GM23338 (cell line): ENCODE measurements at regions not wholly inside any gene's neighbourhood (a gene's known extent, or its start where the extent isn't known, plus 50 kb on each side); places are given as distances from the start of the nearest gene placed in this dataset.

ENCODE experiments used
- ATAC-seq: fragments of 200-7000 bp; cut with Tn5 transposase; 3 replicates; pipeline ENCODE4 v1.9.1; 2020
- DNase-seq: peaks from one replicate; pipeline ENCODE4 v3.0.0-alpha.2; 2015; ENCODE audit warnings: low spot score
- H2AFZ ChIP-seq: fragments of 200-600 bp; sonication (generic); 2 replicates; pipeline ENCODE4 v1.8.0; 2016; ENCODE audit warnings: antibody characterized with exemption, mild to moderate bottlenecking, moderate library complexity
- H3F3A ChIP-seq: fragments of 200-600 bp; sonication (generic); replicated peaks from 2 replicates; pipeline ENCODE4 v1.8.0; 2017; ENCODE audit warnings: antibody characterized with exemption, mixed run types, low read depth
- H3K27ac ChIP-seq: fragments of 200-600 bp; sonication (generic); 2 replicates; pipeline ENCODE4 v1.6.1; 2016; ENCODE audit warnings: low read depth
- H3K27me3 ChIP-seq: fragments of 200-600 bp; sonication (generic); 2 replicates; pipeline ENCODE4 v1.8.0; 2016; ENCODE audit warnings: mild to moderate bottlenecking, mixed run types, moderate library complexity; ENCODE audit not compliant: insufficient read depth
- H3K36me3 ChIP-seq: fragments of 200-600 bp; sonication (generic); 2 replicates; pipeline ENCODE4 v1.8.0; 2016; ENCODE audit warnings: mild to moderate bottlenecking; ENCODE audit not compliant: insufficient read depth
- H3K4me1 ChIP-seq: fragments of 200-600 bp; sonication (generic); 2 replicates; pipeline ENCODE4 v1.8.0; 2016; ENCODE audit warnings: mild to moderate bottlenecking, moderate library complexity; ENCODE audit not compliant: insufficient read depth
- H3K4me2 ChIP-seq: fragments of 200-600 bp; sonication (generic); 2 replicates; pipeline ENCODE4 v1.7.1; 2017; ENCODE audit warnings: mixed run types
- H3K4me3 ChIP-seq: fragments of 200-600 bp; sonication (generic); 2 replicates; pipeline ENCODE4 v1.6.1; 2016; ENCODE audit warnings: mixed run types
- H3K79me2 ChIP-seq: fragments of 200-600 bp; sonication (generic); replicated peaks from 2 replicates; pipeline ENCODE4 v1.8.0; 2017; ENCODE audit warnings: mild to moderate bottlenecking; ENCODE audit not compliant: insufficient read depth
- H3K9me2 ChIP-seq: fragments of 200-600 bp; sonication (generic); 2 replicates; pipeline ENCODE4 v1.8.0; 2017; ENCODE audit not compliant: insufficient read depth
- H4K20me1 ChIP-seq: fragments of 200-600 bp; sonication (generic); replicated peaks from 2 replicates; pipeline ENCODE4 v1.8.0; 2017; ENCODE audit warnings: mild to moderate bottlenecking; ENCODE audit not compliant: insufficient read depth
- H3K27ac Mint-ChIP-seq: 2 replicates; pipeline ENCODE4 v1.8.0; 2020; ENCODE audit warnings: inconsistent platforms, mild to moderate bottlenecking, moderate library complexity, mixed read lengths
- H3K27me3 Mint-ChIP-seq: 3 replicates; pipeline ENCODE4 v1.8.0; 2022; ENCODE audit warnings: low read depth, mild to moderate bottlenecking, moderate library complexity, mixed read lengths, inconsistent platforms; ENCODE audit not compliant: insufficient read depth, poor library complexity
- H3K36me3 Mint-ChIP-seq: 3 replicates; pipeline ENCODE4 v1.8.0; 2021; ENCODE audit warnings: low read depth, mild to moderate bottlenecking, inconsistent platforms, moderate library complexity, mixed read lengths
- H3K4me1 Mint-ChIP-seq: 3 replicates; pipeline ENCODE4 v1.8.0; 2020; ENCODE audit warnings: mild to moderate bottlenecking, inconsistent platforms, mixed read lengths
- H3K4me3 Mint-ChIP-seq: 3 replicates; pipeline ENCODE4 v1.8.0; 2021; ENCODE audit warnings: moderate library complexity, mild to moderate bottlenecking, inconsistent platforms, mixed read lengths
- H3K9me3 Mint-ChIP-seq: 3 replicates; pipeline ENCODE4 v1.8.0; 2020; ENCODE audit warnings: moderate library complexity, mild to moderate bottlenecking, inconsistent platforms, mixed read lengths
- CREB1 ChIP-seq: fragments of 250-450 bp; sonication (Bioruptor Pico); IDR thresholded peaks from 2 replicates; pipeline ENCODE4 v1.5.0; 2020; ENCODE audit warnings: low read depth, mild to moderate bottlenecking, moderate library complexity
- EZH2 ChIP-seq: fragments of 200-600 bp; sonication (generic); IDR thresholded peaks from one replicate; pipeline ENCODE4 v1.8.0; 2017; ENCODE audit warnings: antibody characterized with exemption, mild to moderate bottlenecking, low read depth; ENCODE audit not compliant: unreplicated experiment
- POLR2AphosphoS5 ChIP-seq: IDR thresholded peaks from 2 replicates; pipeline ENCODE4 v1.6.1; 2016; ENCODE audit warnings: antibody characterized with exemption, low read depth
- REST ChIP-seq: IDR thresholded peaks from one replicate; pipeline ENCODE4 v1.6.1; 2018; ENCODE audit warnings: antibody characterized with exemption; ENCODE audit not compliant: unreplicated experiment
- ZNF462 ChIP-seq: fragments of 250-450 bp; sonication (Bioruptor Pico); IDR thresholded peaks from 2 replicates; pipeline ENCODE4 v1.5.0; 2020; ENCODE audit warnings: mild to moderate bottlenecking, moderate library complexity

GRCh38 chr12:46603776-46604456 is 221.9 kb downstream of the SLC38A4 start:
- Histone ChIP-seq H3K79me2 (no peaks in the 10 kb centered on the region), H2AFZ (no peak overlapping the region), H3K27ac (no peak overlapping the region), H3K4me3 (no peak overlapping the region), H3K4me1 (no peaks in the 10 kb centered on the region), H3K9me2 (peaks cover 10% of the 10 kb centered on the region; the same call in 1 of the 2 replicates), H3K4me2 (no peak overlapping the region), H3F3A (no peaks in the 10 kb centered on the region), H3K27me3 (no peaks in the 10 kb centered on the region), H4K20me1 (no peaks in the 10 kb centered on the region; the same call in 1 of the 2 replicates), H3K36me3 (no peaks in the 10 kb centered on the region)
- no peak for TF ChIP-seq EZH2
- Mint-ChIP-seq H3K27me3 (peaks cover 2% of the 10 kb centered on the region), H3K9me3 (no peaks in the 10 kb centered on the region; the same call in 1 of the 3 replicates), H3K4me1 (peaks cover 2% of the 10 kb centered on the region; the same call in 2 of the 3 replicates), H3K36me3 (peaks cover 5% of the 10 kb centered on the region; the same call in 1 of the 3 replicates), H3K4me3 (no peak overlapping the region), H3K27ac (no peak overlapping the region)
- DNase-seq (no peak), ATAC-seq (no peak)

DNA sequence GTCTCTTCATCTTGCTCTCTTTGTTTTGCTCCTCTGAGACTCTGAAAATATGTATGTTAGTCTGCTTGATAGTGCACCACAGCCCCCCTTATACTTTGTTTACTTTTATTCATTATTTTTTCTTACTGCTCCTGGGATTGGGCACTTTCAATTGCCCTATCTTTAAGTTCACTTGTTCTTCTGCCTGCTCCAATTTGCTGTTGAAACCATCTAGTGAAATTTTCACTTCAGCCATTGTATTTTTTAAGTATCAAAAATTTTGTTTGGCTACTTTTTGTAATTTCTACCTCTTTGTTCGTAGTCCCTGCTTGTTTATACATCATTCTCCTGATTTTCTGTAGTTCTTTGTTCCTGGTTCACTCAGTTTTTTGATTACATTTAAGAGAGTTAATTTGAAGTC is 223.3 kb downstream of the SLC38A4 start:
- Histone ChIP-seq H3K4me1 (no peaks in the 10 kb centered on the region), H3K79me2 (no peaks in the 10 kb centered on the region), H3K27me3 (no peaks in the 10 kb centered on the region), H3K27ac (no peak overlapping the region), H2AFZ (no peak overlapping the region), H3K36me3 (no peaks in the 10 kb centered on the region), H4K20me1 (no peaks in the 10 kb centered on the region; the same call in 1 of the 2 replicates), H3K4me3 (no peak overlapping the region), H3F3A (no peaks in the 10 kb centered on the region), H3K9me2 (peaks cover 10% of the 10 kb centered on the region; the same call in 1 of the 2 replicates), H3K4me2 (no peak overlapping the region)
- no peak for DNase-seq
- Mint-ChIP-seq H3K9me3 (no peaks in the 10 kb centered on the region; the same call in 1 of the 3 replicates), H3K27me3 (peaks cover 2% of the 10 kb centered on the region), H3K4me3 (no peak overlapping the region), H3K36me3 (peaks cover 5% of the 10 kb centered on the region; the same call in 1 of the 3 replicates), H3K27ac (no peak overlapping the region), H3K4me1 (peaks cover 2% of the 10 kb centered on the region; the same call in 2 of the 3 replicates)
- no peak for ATAC-seq
- TF ChIP-seq REST (no peak), EZH2 (no peak), ZNF462 (no peak), POLR2AphosphoS5 (no peak), CREB1 (no peak)
